Transverse colon (tissue), 4 donors: ENCODE measurements at regions not wholly inside any gene's neighbourhood (a gene's known extent, or its start where the extent isn't known, plus 50 kb on each side); places are given as distances from the start of the nearest gene placed in this dataset.

Experiments used
- DNase-seq: peaks from one replicate; pipeline ENCODE4 v3.0.0-alpha.2; 2019
- H3K27ac ChIP-seq, 4 donors: fragments of 200-600 bp; sonication (generic); 2 replicates each; pipeline ENCODE4 v1.5.1; 2016 to 2018; ENCODE audit warnings: inconsistent platforms in 4 of 4
- H3K27me3 ChIP-seq: fragments of 200-600 bp; sonication (generic); 2 replicates; pipeline ENCODE4 v1.5.1; 2017; ENCODE audit warnings: inconsistent platforms
- H3K36me3 ChIP-seq, 4 donors: fragments of 200-600 bp; sonication (generic); 2 replicates each; pipeline ENCODE4 v1.5.1; 2017 to 2019; ENCODE audit warnings: inconsistent platforms in 4 of 4
- H3K4me1 ChIP-seq, 4 donors: fragments of 200-600 bp; sonication (generic); 2 replicates each; pipeline ENCODE4 v1.5.1; 2017 to 2020; ENCODE audit warnings: inconsistent platforms in 4 of 4
- H3K4me3 ChIP-seq, 4 donors: fragments of 200-600 bp; sonication (generic); 1 replicate in 1 of 4; 2 replicates in 3 of 4; pipeline versions ENCODE4 v1.5.1 to v1.6.1; 2017 to 2019; ENCODE audit warnings: inconsistent platforms in 4 of 4
- H3K9me3 ChIP-seq, 2 donors: fragments of 200-600 bp; sonication (generic); 2 replicates each; pipeline ENCODE4 v1.5.1; 2017 to 2019; ENCODE audit warnings: inconsistent platforms in 2 of 2
- EP300 ChIP-seq: sonication (generic); formaldehyde crosslinking; IDR thresholded peaks from one replicate; pipeline ENCODE4 v1.6.1; 2017; ENCODE audit warnings: antibody characterized with exemption, low read depth
- POLR2A ChIP-seq: fragments of 450-650 bp; IDR thresholded peaks from one replicate; pipeline ENCODE4 v1.6.1; 2016; ENCODE audit warnings: antibody characterized with exemption, mild to moderate bottlenecking, moderate library complexity
- POLR2AphosphoS5 ChIP-seq, 3 donors: sonication (generic); formaldehyde crosslinking; IDR thresholded peaks; one replicate each; pipeline ENCODE4 v1.6.1; 2016; ENCODE audit warnings: antibody characterized with exemption in 3 of 3
- WGBS, 2 donors: methylation state at CpG; one replicate each; pipeline ENCODE4 v1.1.5; 2018; ENCODE audit warnings: low coverage in 1 of 2; 5-methylcytosine and 5-hydroxymethylcytosine counted together
- in situ Hi-C, 4 donors: fragments of 200-750 bp; cut with MboI; loops; one replicate each; pipeline versions ENCODE4 v1.15.0 to v1.15.1; 2017; ENCODE audit warnings: low sequenced_read_pairs in 3 of 4, low pct_ligation_motif_present in 1 of 4, low pct_unique_long_range_greater_than_20kb in 1 of 4
- intact Hi-C: fragments of 100-400 bp; cut with DNase I; formaldehyde crosslinking; loops from one replicate; pipeline ENCODE4 v1.15.1; 2023; ENCODE audit warnings: low total_unique reads
- TF ChIP-seq, protein P1 (sequence below), 5 experiments: fragments of 200-600 bp in 3 of 5; fragments of 450-650 bp in 2 of 5; sonication (generic) in 3 of 5; IDR thresholded peaks; 1 replicate in 2 of 5; 2 replicates in 3 of 5; pipeline ENCODE4 v1.5.1; 2016 to 2017; ENCODE audit warnings: antibody characterized with exemption in 5 of 5, inconsistent platforms in 3 of 5, mild to moderate bottlenecking in 2 of 5, moderate library complexity in 1 of 5

GRCh38 chr7:68640103-68640502 is 958.2 kb upstream of the AUTS2 start:
- Histone ChIP-seq H3K4me3 (no peak overlapping the region), H3K4me1 (no peaks in the 10 kb centered on the region), H3K9me3 (no peaks in the 10 kb centered on the region), H3K36me3 (no peaks in the 10 kb centered on the region), H3K27ac (no peak overlapping the region), H3K27me3 (no peaks in the 10 kb centered on the region)
- in situ Hi-C loops: no loop called here
- intact Hi-C loops: no loop called here
- no peak for DNase-seq
- WGBS, 2 donors: 81 to 82% methylated on average over 3 of the region's 3 CpGs
- no peak for TF ChIP-seq EP300
- TF ChIP-seq, protein P1, sequence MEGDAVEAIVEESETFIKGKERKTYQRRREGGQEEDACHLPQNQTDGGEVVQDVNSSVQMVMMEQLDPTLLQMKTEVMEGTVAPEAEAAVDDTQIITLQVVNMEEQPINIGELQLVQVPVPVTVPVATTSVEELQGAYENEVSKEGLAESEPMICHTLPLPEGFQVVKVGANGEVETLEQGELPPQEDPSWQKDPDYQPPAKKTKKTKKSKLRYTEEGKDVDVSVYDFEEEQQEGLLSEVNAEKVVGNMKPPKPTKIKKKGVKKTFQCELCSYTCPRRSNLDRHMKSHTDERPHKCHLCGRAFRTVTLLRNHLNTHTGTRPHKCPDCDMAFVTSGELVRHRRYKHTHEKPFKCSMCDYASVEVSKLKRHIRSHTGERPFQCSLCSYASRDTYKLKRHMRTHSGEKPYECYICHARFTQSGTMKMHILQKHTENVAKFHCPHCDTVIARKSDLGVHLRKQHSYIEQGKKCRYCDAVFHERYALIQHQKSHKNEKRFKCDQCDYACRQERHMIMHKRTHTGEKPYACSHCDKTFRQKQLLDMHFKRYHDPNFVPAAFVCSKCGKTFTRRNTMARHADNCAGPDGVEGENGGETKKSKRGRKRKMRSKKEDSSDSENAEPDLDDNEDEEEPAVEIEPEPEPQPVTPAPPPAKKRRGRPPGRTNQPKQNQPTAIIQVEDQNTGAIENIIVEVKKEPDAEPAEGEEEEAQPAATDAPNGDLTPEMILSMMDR (IDR thresholded peaks at IDR 0.05): no peak
- TF ChIP-seq POLR2AphosphoS5 (IDR thresholded peaks at IDR 0.05): no peak
- TF ChIP-seq POLR2A: no peak

DNA sequence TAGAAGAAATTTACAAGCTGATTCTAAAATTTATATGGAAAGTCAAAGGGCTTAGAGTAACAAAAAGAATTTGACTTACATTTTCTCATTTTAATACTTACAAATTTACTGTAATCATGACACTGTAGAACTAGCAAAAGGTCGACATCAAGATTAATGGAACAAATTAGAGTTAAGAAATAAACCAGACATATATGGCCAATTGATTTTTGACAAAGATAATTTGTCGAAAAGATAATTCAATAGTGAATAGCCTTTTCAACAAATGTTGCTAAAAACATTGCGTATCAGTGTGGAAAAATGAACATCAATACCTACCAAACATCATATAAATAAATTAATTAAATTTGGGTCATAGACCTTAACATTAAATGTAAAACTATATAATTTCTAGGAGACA is 955.5 kb upstream of the AUTS2 start:
- H3K4me3 ChIP-seq: no peak overlapping the region
- intact Hi-C loops (no loop called here), in situ Hi-C loops (no loop called here)

DNA sequence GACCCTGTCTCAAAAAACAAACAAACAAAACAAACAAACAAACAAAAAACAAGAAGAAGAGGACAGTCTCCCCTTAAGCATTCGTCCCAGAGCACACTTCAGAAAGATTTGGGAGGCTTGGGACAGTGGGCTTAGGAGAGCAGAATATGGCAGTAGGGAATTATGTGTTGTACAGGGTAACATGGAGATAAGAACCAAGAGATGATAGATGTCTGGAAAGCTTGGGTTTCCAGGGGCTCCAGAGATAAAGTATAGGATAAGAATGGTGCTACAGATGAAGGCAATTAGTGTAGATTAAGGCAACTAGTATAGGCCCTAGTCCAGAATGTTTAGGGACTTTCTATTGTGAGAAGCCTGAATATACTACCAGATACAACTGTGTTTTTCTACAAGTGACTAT is 934.9 kb upstream of the AUTS2 start:
- no peaks in the 10 kb centered on the region for H3K36me3 ChIP-seq
- H3K27ac ChIP-seq: no peak overlapping the region
- peaks cover 0 to 13% (median 0%) of the 10 kb centered on the region in 4 donors for H3K4me1 ChIP-seq
- TF ChIP-seq, protein P1 (IDR thresholded peaks at IDR 0.05): no peak
- no peak for TF ChIP-seq EP300
- TF ChIP-seq POLR2AphosphoS5 (IDR thresholded peaks at IDR 0.05): no peak
- TF ChIP-seq POLR2A: no peak
- in situ Hi-C loops (no loop called here), intact Hi-C loops (no loop called here)
- H3K4me3 ChIP-seq: no peak overlapping the region
- no peak for DNase-seq
- peaks cover 18% of the 10 kb centered on the region for H3K27me3 ChIP-seq
- no peaks in the 10 kb centered on the region for H3K9me3 ChIP-seq
- WGBS, 2 donors: 50 to 54% methylated on average over 1 of the region's 1 CpG

More for the DNA sequence above, 955.5 kb upstream of the AUTS2 start:
- TF ChIP-seq, protein P1 (IDR thresholded peaks at IDR 0.05): no peak
- TF ChIP-seq EP300 (no peak), POLR2A (no peak), POLR2AphosphoS5 (IDR thresholded peaks at IDR 0.05) (no peak)
- DNase-seq: no peak
- H3K27ac ChIP-seq: no peak overlapping the region
- WGBS, 2 donors: 67 to 75% methylated on average over 2 to 3 of the region's 3 CpGs
- no peaks in the 10 kb centered on the region for H3K4me1 ChIP-seq
- no peaks in the 10 kb centered on the region for H3K36me3 ChIP-seq
- no peaks in the 10 kb centered on the region for H3K9me3 ChIP-seq
- H3K27me3 ChIP-seq: no peaks in the 10 kb centered on the region

DNA sequence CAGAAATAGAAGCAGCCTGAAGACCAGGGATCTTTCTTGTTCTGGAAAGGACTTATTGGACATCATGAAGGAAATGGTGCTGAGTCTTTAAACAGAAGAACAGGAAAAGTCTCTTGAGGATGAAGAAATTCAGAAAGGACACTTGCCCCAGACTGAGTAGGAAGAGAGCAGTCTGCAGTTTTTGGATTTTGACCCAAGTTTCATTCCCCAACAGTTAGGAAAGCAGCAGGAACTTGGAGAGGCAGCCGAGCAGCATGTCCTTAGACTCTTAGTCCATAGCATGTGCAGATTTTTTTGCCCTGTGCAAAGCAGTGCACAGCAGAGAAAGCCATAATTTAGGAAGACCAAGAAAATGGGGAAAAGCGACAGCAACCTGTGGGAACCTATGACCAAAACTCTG is 927.2 kb upstream of the AUTS2 start:
- DNase-seq: no peak

More for the DNA sequence above, 927.2 kb upstream of the AUTS2 start:
- 60 to 66% methylated on average over 2 of the region's 2 CpGs for WGBS, 2 donors
- no peaks in the 10 kb centered on the region for H3K36me3 ChIP-seq
- peaks cover 0 to 4% (median 0%) of the 10 kb centered on the region in 4 donors for H3K4me1 ChIP-seq
- TF ChIP-seq, protein P1 (IDR thresholded peaks at IDR 0.05): no peak
- no peak for TF ChIP-seq POLR2A
- no peak for TF ChIP-seq EP300
- no peak for TF ChIP-seq POLR2AphosphoS5 (IDR thresholded peaks at IDR 0.05)
- intact Hi-C loops (no loop called here), in situ Hi-C loops (no loop called here)
- no peak overlapping the region for H3K27ac ChIP-seq
- peaks cover 6% of the 10 kb centered on the region in 2 donors for H3K9me3 ChIP-seq
- no peak overlapping the region for H3K4me3 ChIP-seq
- H3K27me3 ChIP-seq: peaks cover 21% of the 10 kb centered on the region
